Smooth muscle cell (in vitro differentiated cells): ENCODE measurements at regions not wholly inside any gene's neighbourhood (a gene's known extent, or its start where the extent isn't known, plus 50 kb on each side); places are given as distances from the start of the nearest gene placed in this dataset.

ENCODE experiments used
- DNase-seq: peaks from one replicate; lab custom pipeline; 2025; ENCODE audit not compliant: unreplicated experiment; lab: John Stamatoyannopoulos, UW
- H2AFZ ChIP-seq: fragments of 200-600 bp; sonication (generic); 2 replicates; pipeline ENCODE4 v1.6.0; 2016; ENCODE audit warnings: antibody characterized with exemption, low read depth, mild to moderate bottlenecking
- H3F3A ChIP-seq: fragments of 200-600 bp; sonication (generic); 2 replicates; pipeline ENCODE4 v1.6.0; 2017; ENCODE audit warnings: antibody characterized with exemption, low read depth
- H3K27ac ChIP-seq: fragments of 200-600 bp; sonication (generic); 2 replicates; pipeline ENCODE4 v1.5.1; 2016; ENCODE audit warnings: low read depth, mild to moderate bottlenecking
- H3K27me3 ChIP-seq: fragments of 200-600 bp; sonication (generic); 2 replicates; pipeline ENCODE4 v1.6.1; 2016; ENCODE audit warnings: low read depth, mild to moderate bottlenecking
- H3K36me3 ChIP-seq: fragments of 200-600 bp; sonication (generic); 2 replicates; pipeline ENCODE4 v1.5.1; 2016; ENCODE audit warnings: low read depth
- H3K4me1 ChIP-seq: fragments of 200-600 bp; sonication (generic); 2 replicates; pipeline ENCODE4 v1.5.1; 2016; ENCODE audit warnings: low read depth
- H3K4me2 ChIP-seq: fragments of 200-600 bp; sonication (generic); 2 replicates; pipeline ENCODE4 v1.6.0; 2016; ENCODE audit warnings: mild to moderate bottlenecking
- H3K4me3 ChIP-seq: fragments of 200-600 bp; sonication (generic); 2 replicates; pipeline ENCODE4 v1.5.1; 2016; ENCODE audit warnings: mild to moderate bottlenecking
- H3K79me2 ChIP-seq: fragments of 200-600 bp; sonication (generic); 2 replicates; pipeline ENCODE4 v1.6.0; 2016; ENCODE audit warnings: low read depth, mild to moderate bottlenecking
- H3K9ac ChIP-seq: fragments of 200-600 bp; sonication (generic); 2 replicates; pipeline ENCODE4 v1.6.0; 2016; ENCODE audit warnings: low read depth
- H3K9me3 ChIP-seq: fragments of 200-600 bp; sonication (generic); replicated peaks from 2 replicates; pipeline ENCODE4 v1.5.1; 2016; ENCODE audit warnings: low read depth
- H4K20me1 ChIP-seq: fragments of 200-600 bp; sonication (generic); 2 replicates; pipeline ENCODE4 v1.6.0; 2016; ENCODE audit warnings: low read depth
- WGBS: methylation state at CpG from one replicate; pipeline ENCODE4 v1.1.7; 2016; ENCODE audit warnings: low lambda C conversion rate; 5-methylcytosine and 5-hydroxymethylcytosine counted together
- TF ChIP-seq, protein P1 (sequence below): fragments of 200-600 bp; sonication (generic); IDR thresholded peaks from 2 replicates; pipeline ENCODE4 v1.5.1; 2017; ENCODE audit warnings: borderline replicate concordance, mild to moderate bottlenecking, antibody characterized with exemption; ENCODE audit not compliant: insufficient read depth, poor library complexity, severe bottlenecking

DNA sequence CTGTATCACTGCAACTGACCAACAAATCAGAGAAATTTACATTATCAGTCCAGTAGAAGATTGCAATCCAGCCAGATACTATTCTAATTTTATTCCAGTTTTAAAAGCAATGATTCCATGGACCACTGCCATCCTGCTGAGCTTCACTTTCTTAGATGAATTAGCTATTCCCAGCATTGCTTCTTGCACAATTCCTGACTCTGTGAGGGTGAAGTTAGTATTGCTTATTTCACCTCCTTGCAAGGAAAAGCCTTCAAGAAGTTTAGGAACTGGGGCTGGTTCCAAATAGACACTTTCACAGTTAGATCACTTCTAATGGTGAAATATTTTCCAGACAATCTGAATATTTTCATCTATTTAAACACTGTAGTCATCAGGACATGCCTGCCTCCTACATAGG is 338.6 kb upstream of the TNC start:
- H3K36me3 ChIP-seq, result no peaks in the 10 kb centered on the region
- no peaks in the 10 kb centered on the region for H3K4me1 ChIP-seq
- H3K9ac ChIP-seq, result no peak overlapping the region
- H2AFZ ChIP-seq, result no peak overlapping the region
- no peaks in the 10 kb centered on the region for H3K9me3 ChIP-seq
- no peak overlapping the region for H3K4me2 ChIP-seq
- H3F3A ChIP-seq, result no peaks in the 10 kb centered on the region
- no peak for DNase-seq
- no peaks in the 10 kb centered on the region for H3K27me3 ChIP-seq
- H3K79me2 ChIP-seq, result no peaks in the 10 kb centered on the region
- no peak overlapping the region for H3K27ac ChIP-seq
- TF ChIP-seq, protein P1, sequence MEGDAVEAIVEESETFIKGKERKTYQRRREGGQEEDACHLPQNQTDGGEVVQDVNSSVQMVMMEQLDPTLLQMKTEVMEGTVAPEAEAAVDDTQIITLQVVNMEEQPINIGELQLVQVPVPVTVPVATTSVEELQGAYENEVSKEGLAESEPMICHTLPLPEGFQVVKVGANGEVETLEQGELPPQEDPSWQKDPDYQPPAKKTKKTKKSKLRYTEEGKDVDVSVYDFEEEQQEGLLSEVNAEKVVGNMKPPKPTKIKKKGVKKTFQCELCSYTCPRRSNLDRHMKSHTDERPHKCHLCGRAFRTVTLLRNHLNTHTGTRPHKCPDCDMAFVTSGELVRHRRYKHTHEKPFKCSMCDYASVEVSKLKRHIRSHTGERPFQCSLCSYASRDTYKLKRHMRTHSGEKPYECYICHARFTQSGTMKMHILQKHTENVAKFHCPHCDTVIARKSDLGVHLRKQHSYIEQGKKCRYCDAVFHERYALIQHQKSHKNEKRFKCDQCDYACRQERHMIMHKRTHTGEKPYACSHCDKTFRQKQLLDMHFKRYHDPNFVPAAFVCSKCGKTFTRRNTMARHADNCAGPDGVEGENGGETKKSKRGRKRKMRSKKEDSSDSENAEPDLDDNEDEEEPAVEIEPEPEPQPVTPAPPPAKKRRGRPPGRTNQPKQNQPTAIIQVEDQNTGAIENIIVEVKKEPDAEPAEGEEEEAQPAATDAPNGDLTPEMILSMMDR, result no peak
- H4K20me1 ChIP-seq, result no peaks in the 10 kb centered on the region
- H3K4me3 ChIP-seq, result no peak overlapping the region

DNA sequence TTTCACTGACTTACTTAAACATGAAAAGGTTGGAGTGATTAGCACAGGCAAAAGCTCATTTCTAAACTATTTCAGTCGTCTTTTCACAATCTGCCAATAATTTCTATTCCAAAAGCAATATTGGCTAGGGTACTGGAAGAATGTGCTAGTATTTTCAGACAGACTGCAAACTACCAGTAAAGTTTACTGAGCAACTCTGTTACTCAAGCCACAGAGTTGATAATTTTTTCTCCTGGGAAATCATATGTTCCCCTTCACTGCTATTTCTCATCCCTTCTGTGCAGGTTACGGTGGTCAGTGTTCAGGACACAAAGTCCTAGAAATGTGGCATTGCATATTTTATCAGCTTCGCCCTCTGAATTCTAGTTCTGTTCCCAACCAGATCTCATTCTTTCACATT is 343.3 kb upstream of the TNC start:
- no peaks in the 10 kb centered on the region for H3K79me2 ChIP-seq
- no peak for DNase-seq
- H3K27ac ChIP-seq, result no peak overlapping the region
- H2AFZ ChIP-seq, result no peak overlapping the region
- no peaks in the 10 kb centered on the region for H4K20me1 ChIP-seq
- WGBS, result 91% methylated on average over 3 of the region's 3 CpGs
- no peaks in the 10 kb centered on the region for H3F3A ChIP-seq
- H3K4me1 ChIP-seq, result no peaks in the 10 kb centered on the region
- no peaks in the 10 kb centered on the region for H3K9me3 ChIP-seq
- TF ChIP-seq, protein P1, result no peak
- H3K9ac ChIP-seq, result no peak overlapping the region
- no peaks in the 10 kb centered on the region for H3K27me3 ChIP-seq
- no peak overlapping the region for H3K4me2 ChIP-seq
- H3K4me3 ChIP-seq, result no peak overlapping the region
- H3K36me3 ChIP-seq, result no peaks in the 10 kb centered on the region

DNA sequence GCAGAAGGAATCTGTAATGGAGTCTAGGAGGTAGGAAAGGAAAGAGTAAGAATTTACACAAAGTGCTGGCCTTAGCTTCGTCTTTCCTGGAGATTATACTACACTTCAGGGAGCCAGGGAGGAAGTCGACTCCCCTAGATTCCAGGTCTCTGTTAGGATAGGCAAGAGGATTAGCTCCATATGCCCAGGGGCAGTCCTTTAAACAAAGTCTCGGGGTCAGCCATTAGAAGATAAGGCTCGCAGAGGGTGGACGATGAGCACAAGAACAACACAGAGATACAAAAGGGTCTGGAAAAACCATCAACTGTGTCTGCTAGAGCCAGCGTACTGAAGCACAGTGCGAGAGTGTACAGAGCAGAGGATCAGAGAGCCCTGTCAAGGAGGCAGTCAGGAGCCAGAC is 344.7 kb upstream of the TNC start:
- no peak for DNase-seq
- H3K27me3 ChIP-seq, result no peaks in the 10 kb centered on the region
- peak overlapping the region; percentile 47 for H2AFZ ChIP-seq
- H3K27ac ChIP-seq, result no peak overlapping the region
- H3K9ac ChIP-seq, result no peak overlapping the region
- 32% methylated on average over 7 of the region's 7 CpGs for WGBS
- no peak overlapping the region for H3K4me2 ChIP-seq
- H3F3A ChIP-seq, result no peaks in the 10 kb centered on the region
- no peaks in the 10 kb centered on the region for H3K79me2 ChIP-seq
- no peak overlapping the region for H3K4me3 ChIP-seq
- H3K4me1 ChIP-seq, result no peaks in the 10 kb centered on the region
- H3K9me3 ChIP-seq, result no peaks in the 10 kb centered on the region
- TF ChIP-seq, protein P1, result no peak
- no peaks in the 10 kb centered on the region for H3K36me3 ChIP-seq
- no peaks in the 10 kb centered on the region for H4K20me1 ChIP-seq

DNA sequence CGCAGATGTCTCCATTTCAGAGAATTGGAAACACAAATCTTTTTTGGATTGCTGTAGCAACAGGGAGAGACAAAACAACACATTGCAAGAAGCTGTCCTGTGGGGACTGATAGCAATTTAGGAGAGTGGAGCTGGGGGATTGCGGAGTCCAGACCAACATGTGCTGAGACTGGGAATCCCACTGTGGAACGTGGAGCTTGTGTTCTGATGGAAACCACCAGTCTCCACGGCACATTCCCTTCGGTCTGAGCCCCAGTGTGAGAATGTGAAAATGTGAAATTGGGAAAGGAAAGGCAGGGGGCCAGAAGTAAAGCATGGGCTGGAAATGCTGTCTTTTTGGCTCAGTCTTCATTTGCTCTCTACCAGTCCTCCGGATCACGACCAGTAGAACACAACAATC is 348.8 kb upstream of the TNC start:
- Histone ChIP-seq H3K36me3 (no peaks in the 10 kb centered on the region), H3K4me2 (no peak overlapping the region), H3F3A (no peaks in the 10 kb centered on the region), H3K79me2 (no peaks in the 10 kb centered on the region), H3K27me3 (no peaks in the 10 kb centered on the region), H3K27ac (no peak overlapping the region), H4K20me1 (no peaks in the 10 kb centered on the region), H3K9me3 (no peaks in the 10 kb centered on the region), H3K4me1 (no peaks in the 10 kb centered on the region), H2AFZ (no peak overlapping the region), H3K9ac (no peak overlapping the region), H3K4me3 (no peak overlapping the region)
- TF ChIP-seq, protein P1, result no peak
- WGBS, result 92% methylated on average over 7 of the region's 7 CpGs
- DNase-seq, result no peak
